NCI-H2227 (cell line): ENCODE measurements at regions not wholly inside any gene's neighbourhood (a gene's known extent, or its start where the extent isn't known, plus 50 kb on each side); places are given as distances from the start of the nearest gene placed in this dataset.
"Not testable (repeated sequence)": the region's sequence is repeated elsewhere in the genome, so short reads cannot be mapped to it uniquely, and the experiment has no call there.

Experiments used
- DNase-seq: peaks from one replicate; lab custom pipeline; 2025; ENCODE audit not compliant: unreplicated experiment; lab: John Stamatoyannopoulos, UW

DNA sequence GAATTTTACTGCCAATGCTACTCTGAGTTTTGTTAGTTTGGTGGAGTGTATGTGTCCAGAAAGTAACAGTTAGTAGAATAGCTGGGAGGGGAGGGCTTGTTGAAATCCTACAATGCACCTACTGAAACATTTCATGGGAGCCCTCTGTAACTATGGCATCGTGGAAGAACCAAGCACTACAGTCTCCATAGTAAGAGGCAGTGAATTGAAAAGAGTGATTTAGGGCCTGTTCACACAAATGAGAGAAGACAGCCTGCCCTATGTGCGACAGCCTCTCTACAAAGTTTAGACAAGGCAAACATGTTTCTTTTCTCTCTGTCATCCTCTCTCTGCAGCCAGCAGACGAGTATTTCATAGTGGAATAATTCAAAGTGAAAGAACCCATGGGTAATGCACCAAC is 676.6 kb downstream of the BRINP1 start:
- DNase-seq = no peak

DNA sequence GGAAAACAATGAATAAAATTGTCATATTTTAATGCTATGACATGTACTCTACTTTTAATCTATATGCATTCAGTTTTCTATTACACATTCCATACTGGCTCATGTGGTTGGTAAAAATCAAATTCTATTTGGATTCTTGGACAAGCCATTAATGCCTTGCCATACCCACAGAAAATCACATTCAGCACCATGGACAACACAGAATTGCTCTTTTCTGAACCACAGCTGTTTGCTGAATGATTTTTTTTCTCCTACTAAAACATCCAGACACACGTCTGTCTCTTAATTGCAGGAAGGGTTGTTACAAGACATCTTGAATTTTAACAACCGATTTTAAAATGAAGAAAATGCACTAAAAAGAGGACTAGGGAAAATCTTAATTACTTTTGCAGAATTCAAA is 675.6 kb downstream of the BRINP1 start:
- no peak for DNase-seq

DNA sequence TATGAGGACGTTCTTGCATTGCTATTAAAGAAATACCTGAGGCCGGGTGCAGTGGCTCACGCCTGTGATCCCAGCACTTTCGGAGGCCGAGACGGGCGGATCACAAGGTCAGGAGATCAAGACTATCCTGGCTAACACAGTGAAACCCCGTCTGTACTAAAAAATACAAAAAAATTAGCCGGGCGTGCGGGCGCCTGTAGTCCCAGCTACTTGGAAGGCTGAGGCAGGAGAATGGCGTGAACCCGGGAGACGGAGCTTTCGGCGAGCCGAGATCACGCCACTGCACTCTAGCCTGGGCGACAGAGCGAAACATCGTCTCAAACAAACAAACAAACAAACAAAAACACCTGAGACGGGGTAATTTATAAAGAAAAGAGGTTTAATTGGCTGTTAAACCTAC is 674.0 kb downstream of the BRINP1 start:
- not testable (repeated sequence) for DNase-seq

DNA sequence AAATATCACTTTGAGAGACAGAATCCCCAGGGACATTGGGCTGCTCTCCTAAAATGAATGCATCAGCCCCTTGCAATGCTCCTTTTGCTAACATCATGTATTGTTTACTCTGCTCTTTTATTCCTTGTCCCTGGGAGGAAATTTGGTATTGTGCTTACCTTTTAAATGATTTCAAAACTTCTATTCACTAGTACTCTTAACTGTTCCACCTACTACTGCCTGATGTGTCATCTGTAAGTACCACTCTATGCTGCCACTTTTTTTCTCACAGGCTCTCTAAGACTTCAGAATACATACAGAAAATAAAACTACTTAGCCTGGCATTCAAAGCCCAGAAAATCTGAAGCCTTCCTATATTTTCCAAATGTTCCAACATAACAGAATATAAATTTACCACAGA is 667.2 kb downstream of the BRINP1 start:
- no peak for DNase-seq

DNA sequence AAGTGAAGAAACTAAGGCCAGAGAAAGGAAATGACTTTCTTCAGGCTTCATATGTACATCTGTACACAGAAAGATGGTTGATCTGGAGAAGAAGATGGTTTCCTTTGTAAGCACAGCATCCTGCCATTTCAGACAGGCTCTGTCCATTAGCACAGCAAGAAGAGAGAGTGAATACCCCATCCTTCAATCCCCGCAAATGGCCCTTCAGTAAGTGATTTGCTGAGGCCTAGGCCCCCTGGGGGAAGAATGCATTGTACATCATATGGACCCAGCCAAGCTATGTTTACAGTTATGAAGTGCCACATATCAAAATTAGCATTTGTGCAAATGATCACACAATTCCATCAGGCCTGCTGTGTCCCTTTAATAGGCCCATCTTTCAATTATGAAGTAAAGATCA is 657.4 kb downstream of the BRINP1 start:
- DNase-seq = no peak

DNA sequence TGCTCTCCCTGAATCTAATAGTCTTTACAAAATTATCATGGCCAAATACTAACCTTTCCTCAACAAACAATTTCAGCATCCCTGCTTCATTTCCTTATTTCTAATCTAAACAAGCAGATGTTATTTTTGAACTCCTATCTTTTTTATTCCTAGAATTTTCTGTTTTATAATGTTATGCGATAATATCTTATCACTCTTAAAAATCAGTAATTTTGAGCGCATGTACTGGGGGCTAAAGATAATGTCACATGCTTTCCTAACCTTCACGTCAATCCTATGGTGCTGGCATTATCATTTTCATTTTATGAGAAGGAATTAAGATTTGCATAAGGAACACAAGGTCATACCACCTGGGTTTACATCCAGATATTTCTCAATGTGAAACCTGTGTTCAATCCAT is 648.0 kb downstream of the BRINP1 start:
- DNase-seq = no peak

DNA sequence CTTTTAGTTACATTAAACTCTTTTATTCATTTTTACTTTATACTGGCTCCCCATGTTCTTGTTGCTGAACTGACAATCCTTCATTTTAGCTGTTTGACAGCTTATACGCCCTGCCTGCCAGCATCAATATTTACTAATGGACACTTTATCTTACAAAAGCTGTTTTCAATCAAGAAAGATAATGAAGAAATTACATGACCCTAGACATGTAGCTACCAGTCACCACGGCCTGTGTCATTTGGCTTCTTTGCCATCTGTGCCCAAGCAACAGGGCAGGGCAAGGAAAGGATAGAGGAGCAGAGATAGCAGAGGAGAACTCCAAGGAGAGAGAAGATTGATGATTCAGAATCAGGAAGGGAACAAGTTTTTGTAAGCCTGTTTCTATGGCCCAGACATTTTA is 647.3 kb downstream of the BRINP1 start:
- DNase-seq = no peak

DNA sequence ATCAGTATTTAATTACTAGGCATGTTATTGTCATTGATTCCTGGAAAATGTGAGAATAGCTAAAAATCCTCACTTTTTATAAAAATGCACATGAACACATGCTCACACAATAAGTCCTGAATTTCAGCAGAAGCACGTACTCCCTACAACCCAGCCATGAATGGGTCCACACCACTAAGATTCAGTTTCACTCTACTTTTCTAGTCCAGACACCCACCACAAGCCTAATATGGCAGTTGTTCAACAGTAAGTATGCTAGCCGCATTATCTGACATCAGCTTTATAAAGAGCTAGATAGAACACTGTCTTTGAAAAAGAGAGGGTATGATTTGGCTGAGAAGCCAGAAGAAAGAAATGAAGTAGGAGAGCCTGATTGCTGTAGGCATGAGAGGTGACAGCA is 639.3 kb downstream of the BRINP1 start:
- DNase-seq = no peak

DNA sequence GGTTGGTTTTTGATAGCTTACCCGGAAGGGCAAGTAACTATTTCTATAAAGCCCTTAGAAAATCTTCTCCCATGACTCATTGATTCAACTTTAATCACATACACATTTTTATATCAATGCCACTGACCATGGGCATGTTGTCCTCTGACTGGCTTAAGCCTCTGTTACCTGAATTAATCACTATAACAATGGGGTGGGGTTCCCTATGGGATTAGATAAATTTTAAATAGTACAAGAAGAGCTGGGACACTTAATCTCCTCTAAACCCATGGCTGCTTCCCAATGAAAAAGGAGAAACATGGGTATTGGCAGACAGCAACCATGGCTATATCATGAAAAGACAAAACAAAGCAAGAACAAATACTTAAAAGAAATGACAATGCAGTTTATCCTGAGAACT is 636.2 kb downstream of the BRINP1 start:
- no peak for DNase-seq

DNA sequence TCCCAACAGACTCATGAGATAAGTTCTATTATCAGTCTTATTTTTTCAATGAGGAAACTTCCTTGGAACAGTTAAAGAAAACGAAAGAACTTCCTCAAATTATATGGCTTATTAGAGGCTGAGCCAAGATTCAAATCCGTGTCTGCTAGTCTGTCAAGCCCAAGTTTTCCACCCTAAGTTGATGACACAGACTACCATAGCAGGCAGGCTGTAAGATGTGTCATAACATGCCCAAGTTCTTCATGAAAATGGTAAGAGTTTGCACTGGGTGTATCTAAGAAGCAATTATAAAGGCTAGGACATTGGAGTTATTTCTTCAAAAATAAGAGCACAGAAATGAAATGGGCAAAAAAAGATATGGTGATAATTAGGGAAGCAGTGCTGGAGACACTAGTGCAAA is 634.5 kb downstream of the BRINP1 start:
- DNase-seq = no peak

DNA sequence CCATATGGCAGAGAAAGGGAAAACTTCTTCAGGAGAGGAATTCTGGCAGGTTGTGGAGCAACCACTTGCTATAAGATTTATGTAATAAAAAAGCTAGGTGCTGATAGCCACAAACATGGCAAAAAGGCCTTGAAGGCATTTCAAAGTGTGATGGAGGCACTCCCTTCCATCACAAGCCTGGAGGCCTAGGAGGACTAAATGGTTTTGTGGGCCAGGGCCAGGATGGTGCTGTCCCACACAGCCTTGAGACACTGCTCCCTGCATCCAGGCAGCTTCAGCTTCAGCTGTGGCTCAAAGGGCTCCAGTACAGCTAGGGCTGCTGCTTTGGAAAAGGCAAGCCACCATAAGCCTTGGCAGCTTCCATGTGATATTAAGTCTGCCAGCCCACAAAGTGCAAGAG is 632.8 kb downstream of the BRINP1 start:
- DNase-seq = no peak

DNA sequence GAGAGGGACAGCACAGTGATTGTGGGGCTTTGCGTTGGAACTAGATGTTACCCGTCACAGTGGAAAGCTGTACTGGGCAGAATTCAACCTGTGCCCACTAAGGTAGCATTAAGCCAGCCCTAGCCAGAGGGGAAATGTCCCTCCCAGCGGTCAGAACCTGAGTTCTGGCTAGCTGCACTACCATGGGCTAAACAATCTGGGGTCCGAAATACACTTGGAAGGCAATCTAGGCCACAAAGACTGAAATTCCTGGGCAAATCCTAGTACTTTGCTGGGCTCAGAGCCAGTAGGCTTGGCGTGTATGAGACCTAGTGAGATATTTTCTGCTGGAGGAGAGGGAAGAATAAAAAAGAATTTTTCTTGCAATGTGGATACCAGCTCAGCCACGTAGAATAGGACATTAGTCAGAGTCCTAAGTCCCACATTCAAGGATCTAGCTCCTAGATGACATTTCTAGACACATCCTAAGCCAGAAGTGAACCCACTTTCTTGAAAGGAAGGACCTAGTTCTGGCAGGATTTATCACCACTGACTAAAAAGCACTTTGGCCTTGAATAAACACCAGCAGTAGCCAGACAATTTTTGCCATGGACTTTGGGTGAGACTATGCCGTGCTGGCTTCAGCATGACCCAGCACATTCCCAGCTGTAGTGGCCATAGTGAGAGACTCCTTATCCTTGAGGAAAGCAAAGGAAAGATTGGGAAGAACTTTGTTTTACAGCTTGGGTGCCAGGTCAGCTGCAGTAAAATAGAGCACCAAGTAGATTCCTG is 618.0 kb downstream of the BRINP1 start:
- DNase-seq = no peak

DNA sequence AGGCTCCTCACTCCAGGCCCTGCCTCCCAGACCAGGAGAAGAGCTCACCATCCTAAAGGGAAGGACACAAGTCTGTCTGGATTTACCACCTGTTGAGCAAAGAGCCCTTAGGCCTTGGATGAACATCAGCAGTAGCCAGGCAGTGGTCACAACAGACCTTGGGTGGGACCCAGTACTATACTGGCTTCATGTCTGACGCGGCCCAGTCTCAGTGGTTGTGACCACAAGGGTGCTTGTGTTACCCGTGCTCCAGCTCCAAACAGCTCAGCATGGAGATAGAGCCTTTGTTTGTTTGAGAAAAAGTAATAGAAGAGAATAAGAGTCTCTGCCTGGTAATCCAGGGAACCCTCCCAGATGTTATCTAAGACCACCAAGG is 617.4 kb downstream of the BRINP1 start:
- DNase-seq = no peak

DNA sequence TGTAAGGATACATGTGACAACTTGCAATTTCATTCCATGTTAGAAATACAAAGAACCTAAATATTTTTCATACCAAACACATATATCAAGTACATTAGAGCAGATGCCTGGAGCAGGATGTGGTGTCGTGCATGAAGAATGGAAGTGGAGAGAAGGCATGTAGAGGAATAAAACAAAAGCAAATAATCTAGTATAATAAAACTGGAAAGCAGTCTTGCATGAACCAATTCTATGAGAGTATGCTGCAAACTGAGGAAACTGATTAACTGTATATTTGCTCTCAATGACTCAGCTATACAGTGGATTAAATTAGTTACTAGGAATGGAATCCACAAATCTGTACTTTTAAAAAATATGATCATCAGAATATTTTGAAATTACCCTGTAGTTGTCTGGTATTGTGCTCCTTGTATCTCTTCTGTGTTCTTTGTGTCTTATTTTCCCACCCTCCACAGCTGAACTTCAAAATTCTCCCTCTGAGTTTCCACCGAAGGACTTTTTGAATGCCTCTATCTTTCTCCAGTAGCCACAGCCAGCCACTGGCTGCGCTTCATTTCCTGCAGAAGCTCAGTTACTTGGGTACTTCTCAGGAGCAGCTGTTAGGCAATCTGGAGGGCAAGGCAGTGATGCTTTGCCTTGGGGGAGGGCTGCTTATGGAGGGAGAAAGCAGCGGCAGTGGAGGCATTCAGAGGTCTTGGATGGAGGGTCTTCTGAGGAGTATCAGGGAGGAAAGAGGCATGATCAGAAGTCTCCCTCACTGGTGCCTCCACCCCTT is 608.0 kb downstream of the BRINP1 start:
- no peak for DNase-seq

DNA sequence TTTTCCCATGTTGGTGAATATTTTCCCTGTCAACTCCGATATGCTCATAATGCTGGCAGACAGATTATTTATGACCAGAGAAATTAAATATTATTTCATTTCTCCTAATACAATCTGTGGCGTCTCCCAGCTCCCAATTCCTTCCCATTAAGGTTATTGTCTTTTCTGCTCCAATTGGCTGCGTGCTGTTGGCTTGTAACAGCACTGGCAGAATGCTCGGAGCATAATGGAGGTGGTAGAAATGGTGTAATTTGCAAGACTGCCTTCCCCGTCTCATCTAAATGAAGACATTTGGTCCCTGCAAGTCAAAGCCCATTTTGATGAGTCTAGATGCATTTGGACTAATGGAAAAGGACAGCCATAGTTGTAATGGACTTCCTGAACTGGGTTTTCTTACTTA is 601.7 kb downstream of the BRINP1 start:
- DNase-seq = no peak

DNA sequence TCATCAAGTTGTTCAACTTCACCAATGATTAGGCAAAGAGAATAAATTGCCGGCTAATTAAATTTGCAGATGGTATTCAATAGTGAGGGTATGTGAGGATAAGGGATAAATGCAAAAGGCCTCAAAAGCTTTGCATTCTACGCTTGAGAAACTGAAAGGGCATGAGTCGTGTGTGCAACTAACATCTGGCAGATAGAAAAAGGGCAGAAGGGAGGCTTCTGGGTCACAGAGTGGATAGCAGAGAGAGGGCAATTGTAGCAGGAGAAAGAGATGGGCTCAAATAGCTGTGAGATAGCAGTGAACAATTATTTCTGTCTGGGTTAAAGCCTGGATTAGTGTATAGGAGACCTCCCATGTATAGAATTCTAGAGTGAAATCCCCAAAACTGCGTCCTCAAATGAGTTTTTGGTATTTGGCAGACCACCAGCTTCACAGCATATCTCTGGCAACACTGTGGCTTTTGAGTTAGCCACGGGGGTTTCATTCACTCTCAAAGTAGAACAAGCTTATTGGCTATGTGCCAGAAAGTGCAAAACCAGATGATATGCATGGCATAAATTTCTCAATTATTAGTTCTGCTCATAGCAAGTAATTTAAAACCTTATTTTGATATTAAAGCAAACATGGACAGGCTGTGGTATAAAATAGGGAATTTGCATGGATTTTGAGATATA is 586.3 kb downstream of the BRINP1 start:
- DNase-seq = no peak

DNA sequence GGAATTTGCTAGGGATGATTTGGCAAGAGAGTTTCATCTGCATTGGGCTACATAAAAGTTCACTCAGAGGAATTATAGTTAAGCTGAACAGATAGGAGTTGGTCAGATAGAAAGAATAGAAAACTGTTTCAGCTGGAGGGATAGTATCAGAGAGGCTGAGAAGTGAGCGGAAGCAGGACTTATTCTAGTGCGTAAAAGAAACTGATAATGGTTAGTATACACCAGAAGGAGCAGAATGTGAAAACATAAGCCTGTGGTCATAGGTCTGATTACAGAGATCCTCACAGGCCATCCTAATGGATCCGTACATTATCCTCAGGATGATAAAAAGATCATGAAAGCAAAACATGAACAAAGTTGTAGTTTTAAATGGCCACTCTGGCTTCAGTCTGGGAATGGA is 585.2 kb downstream of the BRINP1 start:
- no peak for DNase-seq

DNA sequence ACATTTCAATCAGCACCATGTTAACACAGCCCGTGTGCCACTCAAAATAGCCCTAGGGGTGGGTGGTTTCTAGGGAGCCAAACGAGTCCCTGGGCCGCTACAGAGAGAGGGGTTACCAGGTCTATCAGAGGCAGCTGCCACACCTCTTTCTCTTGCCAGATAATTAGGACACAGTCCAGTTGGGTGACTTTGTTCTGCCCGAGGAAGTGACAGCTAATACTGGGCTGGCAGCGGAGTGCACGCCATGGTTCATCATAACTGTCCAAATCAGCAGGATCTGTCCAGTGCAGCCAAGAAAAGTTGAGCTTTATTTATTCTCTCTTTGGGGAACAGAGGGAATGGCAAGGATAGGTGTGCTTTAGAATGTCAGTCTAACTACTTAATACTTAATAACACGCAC is 583.8 kb downstream of the BRINP1 start:
- no peak for DNase-seq

DNA sequence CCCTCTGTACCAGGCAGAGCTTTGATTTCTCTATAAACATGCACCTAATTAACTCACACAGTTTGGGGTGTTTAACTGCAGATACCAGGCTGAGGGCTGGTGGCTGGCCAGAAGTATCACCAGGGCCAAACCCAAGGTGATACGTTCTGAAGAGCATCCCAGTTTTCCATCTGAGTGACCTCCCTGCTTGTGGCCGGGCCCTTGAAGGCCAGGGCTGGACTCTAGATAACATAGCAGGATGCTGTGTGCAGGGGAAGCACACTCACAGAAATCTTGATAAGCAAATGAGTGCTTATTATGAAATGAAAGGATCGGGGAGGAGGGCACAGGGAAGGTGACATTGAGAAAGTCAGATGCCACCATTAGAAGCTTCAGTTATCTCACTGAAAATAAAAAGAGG is 582.4 kb downstream of the BRINP1 start:
- DNase-seq = no peak

DNA sequence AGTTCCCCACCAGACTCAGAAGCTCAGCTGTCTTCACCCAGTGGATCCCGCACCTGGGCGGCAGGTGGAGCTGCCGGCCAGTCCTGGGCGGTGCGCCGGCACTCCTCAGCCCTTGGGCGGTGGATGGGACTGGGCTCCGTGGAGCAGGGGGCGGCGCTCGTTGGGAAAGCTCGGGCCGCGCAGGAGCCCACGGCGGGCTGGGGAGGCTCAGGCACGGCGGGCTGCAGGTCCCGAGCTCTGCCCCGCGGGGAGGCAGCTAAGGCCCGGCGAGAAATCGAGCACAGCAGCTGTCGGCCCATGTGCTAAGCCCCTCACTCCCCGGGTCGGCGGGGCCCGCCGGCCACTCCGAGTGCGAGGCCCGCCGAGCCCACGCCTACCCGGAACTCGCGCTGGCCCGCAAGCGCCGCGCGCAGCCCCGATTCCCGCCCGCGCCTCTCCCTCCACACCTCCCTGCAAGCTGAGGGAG is 560.0 kb downstream of the BRINP1 start:
- DNase-seq = no peak

DNA sequence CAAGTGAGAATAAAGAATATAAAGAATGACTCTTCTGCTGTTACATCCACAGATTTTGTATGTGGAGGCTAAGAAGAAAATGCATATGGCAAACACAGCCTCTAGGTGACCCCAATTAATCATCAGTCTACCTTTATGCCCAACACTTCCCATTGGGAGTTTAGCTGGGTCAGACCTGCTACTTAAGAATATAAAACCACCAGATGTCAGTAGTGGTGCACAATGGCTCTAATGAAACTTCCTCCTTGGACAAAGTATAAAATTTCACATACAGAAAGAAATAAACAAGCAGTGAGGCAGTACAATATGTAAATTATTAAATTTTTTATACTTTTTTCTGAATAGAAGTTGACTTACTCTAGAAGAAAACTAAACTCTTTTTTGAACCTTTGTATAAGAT is 539.9 kb downstream of the BRINP1 start:
- DNase-seq = peak; percentile 1

DNA sequence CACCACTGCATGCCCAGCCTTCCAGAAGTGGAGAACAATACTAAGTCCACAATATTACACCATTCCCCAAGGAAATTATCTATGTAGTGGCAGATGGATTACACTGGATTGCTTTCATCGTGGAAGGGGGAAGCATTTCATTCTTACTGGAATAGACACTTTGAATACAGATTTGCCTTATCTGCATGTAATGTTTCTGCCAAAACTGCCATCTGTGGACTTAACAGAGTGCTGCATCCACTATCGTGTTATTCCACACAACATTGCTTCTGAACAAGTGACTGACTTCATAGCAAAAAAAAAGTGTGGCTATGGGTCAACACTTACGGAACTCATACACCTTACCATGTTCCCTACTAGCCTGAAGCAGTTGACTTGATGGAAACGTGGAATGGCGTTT is 536.9 kb downstream of the BRINP1 start:
- no peak for DNase-seq
